Activated CD8-positive, alpha-beta T cell treated with anti-CD3 and anti-CD28 coated beads for 36 hours (primary cell): ENCODE measurements at regions not wholly inside any gene's neighbourhood (a gene's known extent, or its start where the extent isn't known, plus 50 kb on each side); places are given as distances from the start of the nearest gene placed in this dataset.

ENCODE experiments used
- ATAC-seq: fragments of 200-7000 bp; cut with Tn5 transposase; one replicate; pipeline ENCODE4 v1.10.0; 2021; ENCODE audit warnings: mild to moderate bottlenecking, moderate library complexity
- CTCF ChIA-PET: fragments of 350-600 bp; sonication (Branson Sonifier 250); formaldehyde crosslinking; loops from one replicate; lab custom pipeline; 2021; ENCODE audit warnings: antibody characterized with exemption; lab: Charles Lee
- POLR2A ChIA-PET: fragments of 350-600 bp; sonication (Branson Sonifier 250); formaldehyde crosslinking; loops from one replicate; lab custom pipeline; 2021; ENCODE audit warnings: antibody characterized with exemption; lab: Charles Lee
- DNase-seq: peaks from one replicate; pipeline ENCODE4 v3.0.0-alpha.2; 2020
- H3K27ac Mint-ChIP-seq: one replicate; pipeline ENCODE4 v1.8.0; 2021; ENCODE audit warnings: mild to moderate bottlenecking, mixed read lengths
- H3K27me3 Mint-ChIP-seq: one replicate; pipeline ENCODE4 v1.8.0; 2021; ENCODE audit warnings: mixed read lengths
- H3K36me3 Mint-ChIP-seq: one replicate; pipeline ENCODE4 v1.8.0; 2021; ENCODE audit warnings: low read depth, mixed read lengths
- H3K4me1 Mint-ChIP-seq: one replicate; pipeline ENCODE4 v1.8.0; 2021; ENCODE audit warnings: low read depth, mixed read lengths
- H3K4me3 Mint-ChIP-seq: one replicate; pipeline ENCODE4 v1.8.0; 2021; ENCODE audit warnings: mild to moderate bottlenecking, moderate library complexity, mixed read lengths
- H3K9me3 Mint-ChIP-seq: one replicate; pipeline ENCODE4 v1.8.0; 2021; ENCODE audit warnings: mixed read lengths
- intact Hi-C: fragments of 100-400 bp; cut with micrococcal nuclease; formaldehyde crosslinking; loops from one replicate; pipeline ENCODE4 v1.10.0; 2022
- TF ChIP-seq, protein P1 (sequence below): fragments of 200-600 bp; IDR thresholded peaks from one replicate; pipeline ENCODE4 v1.8.0; 2022; ENCODE audit warnings: antibody characterized with exemption, mild to moderate bottlenecking

DNA sequence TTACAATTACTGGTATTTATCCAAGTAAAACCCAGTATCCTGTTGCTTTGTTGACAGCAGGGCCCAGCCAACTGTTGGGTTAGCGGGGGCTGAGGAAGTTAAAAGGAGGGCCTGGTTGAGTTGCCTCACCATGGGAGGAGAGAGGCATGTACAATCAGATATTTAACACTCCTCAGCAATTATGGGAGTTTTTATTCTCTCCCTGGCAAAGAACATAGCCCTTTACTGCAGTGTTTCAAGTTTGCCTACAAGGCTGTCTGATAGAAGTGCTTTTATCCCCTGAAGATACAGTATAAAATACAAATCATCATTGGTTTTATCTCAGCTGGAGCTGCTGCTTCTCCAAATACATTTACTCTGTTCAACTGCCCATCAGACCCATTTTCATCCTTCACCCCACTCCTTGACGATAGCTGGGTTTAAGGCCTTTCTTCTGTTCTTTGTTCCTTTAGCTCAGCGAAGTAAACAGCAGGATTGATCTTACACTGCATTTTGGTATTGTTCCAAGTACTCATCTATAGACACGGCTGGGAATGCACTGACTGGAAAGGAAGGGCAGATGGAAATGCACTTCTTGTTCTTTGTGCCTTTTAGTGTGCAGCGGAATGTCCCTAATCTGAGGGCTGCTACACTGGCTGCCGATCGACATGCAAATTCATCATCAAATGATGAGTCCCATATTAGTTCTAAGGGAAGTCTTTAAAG is 402.5 kb upstream of the SPRED2 start:
- TF ChIP-seq, protein P1, sequence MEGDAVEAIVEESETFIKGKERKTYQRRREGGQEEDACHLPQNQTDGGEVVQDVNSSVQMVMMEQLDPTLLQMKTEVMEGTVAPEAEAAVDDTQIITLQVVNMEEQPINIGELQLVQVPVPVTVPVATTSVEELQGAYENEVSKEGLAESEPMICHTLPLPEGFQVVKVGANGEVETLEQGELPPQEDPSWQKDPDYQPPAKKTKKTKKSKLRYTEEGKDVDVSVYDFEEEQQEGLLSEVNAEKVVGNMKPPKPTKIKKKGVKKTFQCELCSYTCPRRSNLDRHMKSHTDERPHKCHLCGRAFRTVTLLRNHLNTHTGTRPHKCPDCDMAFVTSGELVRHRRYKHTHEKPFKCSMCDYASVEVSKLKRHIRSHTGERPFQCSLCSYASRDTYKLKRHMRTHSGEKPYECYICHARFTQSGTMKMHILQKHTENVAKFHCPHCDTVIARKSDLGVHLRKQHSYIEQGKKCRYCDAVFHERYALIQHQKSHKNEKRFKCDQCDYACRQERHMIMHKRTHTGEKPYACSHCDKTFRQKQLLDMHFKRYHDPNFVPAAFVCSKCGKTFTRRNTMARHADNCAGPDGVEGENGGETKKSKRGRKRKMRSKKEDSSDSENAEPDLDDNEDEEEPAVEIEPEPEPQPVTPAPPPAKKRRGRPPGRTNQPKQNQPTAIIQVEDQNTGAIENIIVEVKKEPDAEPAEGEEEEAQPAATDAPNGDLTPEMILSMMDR, result no peak
- Mint-ChIP-seq H3K4me1 (no peaks in the 10 kb centered on the region), H3K9me3 (no peaks in the 10 kb centered on the region), H3K27me3 (peaks cover 1% of the 10 kb centered on the region), H3K4me3 (no peak overlapping the region), H3K27ac (no peak overlapping the region), H3K36me3 (no peaks in the 10 kb centered on the region)
- ATAC-seq (no peak), DNase-seq (no peak)
- intact Hi-C loops, result no loop called here
- POLR2A ChIA-PET, result no interaction called here
- CTCF ChIA-PET, result interaction anchor here (0.5 kb wide), 1 partner anchor 463 kb away, joined by 4 read pairs; no protein-coding TSS in a partner anchor

- ChIA-PET POLR2A (no interaction called here), CTCF (no interaction called here)
- Mint-ChIP-seq H3K27me3 (peaks cover 1% of the 10 kb centered on the region), H3K9me3 (no peaks in the 10 kb centered on the region), H3K27ac (no peak overlapping the region), H3K4me3 (no peak overlapping the region), H3K36me3 (no peaks in the 10 kb centered on the region), H3K4me1 (no peaks in the 10 kb centered on the region)
- TF ChIP-seq, protein P1, result no peak
- ATAC-seq, result no peak
- intact Hi-C loops, result no loop called here
- no peak for DNase-seq
Observed at GRCh38 chr2:65834062-65834461, 401.7 kb upstream of the SPRED2 start.

DNA sequence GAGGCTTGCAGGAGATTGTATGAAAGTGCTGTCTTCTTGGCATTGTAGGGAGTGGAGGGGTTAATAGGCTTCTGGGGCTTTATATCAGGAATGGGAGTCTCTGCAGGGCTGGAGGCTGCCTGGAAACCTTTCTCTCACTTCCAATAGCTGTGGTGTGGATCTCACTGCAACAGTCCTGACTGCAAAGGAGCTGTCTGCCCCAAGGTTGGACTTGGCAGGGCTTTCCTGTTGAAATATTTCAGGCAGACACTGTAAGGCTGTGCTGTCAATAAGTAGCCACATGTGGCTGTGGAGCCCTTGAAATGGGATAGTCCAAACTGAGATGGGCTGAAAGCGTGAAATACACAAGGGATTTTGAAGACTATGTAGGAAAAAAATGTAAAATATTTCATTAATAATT is 399.1 kb upstream of the SPRED2 start:
- Mint-ChIP-seq H3K27ac (no peak overlapping the region), H3K4me1 (no peaks in the 10 kb centered on the region), H3K4me3 (no peak overlapping the region), H3K36me3 (no peaks in the 10 kb centered on the region), H3K27me3 (peaks cover 5% of the 10 kb centered on the region), H3K9me3 (no peaks in the 10 kb centered on the region)
- intact Hi-C loops, result no loop called here
- DNase-seq, result no peak
- POLR2A ChIA-PET, result no interaction called here
- no peak for ATAC-seq
- TF ChIP-seq, protein P1, result no peak
- CTCF ChIA-PET, result no interaction called here

DNA sequence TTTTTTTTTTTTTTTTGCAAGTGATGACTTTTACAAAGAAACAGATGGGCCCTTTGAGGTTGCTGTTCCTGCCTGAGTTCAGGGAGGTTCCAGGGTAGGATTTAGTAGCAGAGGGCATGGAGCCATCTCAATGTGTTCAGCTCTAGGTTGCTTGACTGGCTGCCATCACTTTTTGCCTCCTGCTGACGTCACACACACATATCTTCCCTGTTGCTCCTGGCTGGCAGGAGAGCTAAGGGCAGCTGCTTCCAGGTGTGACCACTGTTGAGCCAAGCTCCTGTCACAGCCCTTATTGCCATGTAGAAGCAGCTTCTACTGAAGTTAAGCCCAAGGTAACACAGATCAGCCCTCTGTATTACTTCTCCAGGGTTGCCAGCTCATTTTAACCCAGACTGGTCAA is 394.2 kb upstream of the SPRED2 start:
- intact Hi-C loops, result no loop called here
- TF ChIP-seq, protein P1, result no peak
- ATAC-seq (no peak), DNase-seq (no peak)
- no peak overlapping the region for H3K27ac Mint-ChIP-seq
- ChIA-PET CTCF (no interaction called here), POLR2A (no interaction called here)
- H3K36me3 Mint-ChIP-seq, result no peaks in the 10 kb centered on the region
- H3K4me3 Mint-ChIP-seq, result no peak overlapping the region
- no peaks in the 10 kb centered on the region for H3K4me1 Mint-ChIP-seq
- H3K9me3 Mint-ChIP-seq, result no peaks in the 10 kb centered on the region
- H3K27me3 Mint-ChIP-seq, result peaks cover 4% of the 10 kb centered on the region

DNA sequence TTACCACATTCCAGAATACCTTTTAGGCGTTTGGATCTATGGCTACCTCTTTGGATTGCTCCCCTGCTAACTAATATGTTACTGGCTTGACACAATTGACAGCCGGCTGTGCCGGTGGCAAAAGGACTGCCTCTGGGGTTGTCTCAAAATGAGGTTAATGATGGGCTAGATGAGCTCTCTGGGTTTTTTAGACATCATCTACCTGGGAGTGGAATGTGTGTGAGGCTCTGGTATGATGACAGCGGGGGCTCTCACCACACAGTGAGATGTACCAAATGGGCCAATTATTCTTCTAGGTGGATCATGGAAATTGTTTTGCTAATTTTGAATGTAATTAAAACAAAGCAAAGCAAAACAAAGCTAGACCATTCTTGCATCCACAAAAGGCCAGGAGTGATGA is 391.1 kb upstream of the SPRED2 start:
- no peak for DNase-seq
- Mint-ChIP-seq H3K4me3 (no peak overlapping the region), H3K27me3 (peaks cover 4% of the 10 kb centered on the region), H3K27ac (no peak overlapping the region), H3K4me1 (no peaks in the 10 kb centered on the region), H3K36me3 (no peaks in the 10 kb centered on the region), H3K9me3 (no peaks in the 10 kb centered on the region)
- ChIA-PET CTCF (no interaction called here), POLR2A (no interaction called here)
- TF ChIP-seq, protein P1, result no peak
- intact Hi-C loops, result no loop called here
- ATAC-seq, result no peak
